Sigmoid colon (tissue), 4 donors: ENCODE measurements at regions not wholly inside any gene's neighbourhood (a gene's known extent, or its start where the extent isn't known, plus 50 kb on each side); places are given as distances from the start of the nearest gene placed in this dataset.

Source experiments
- CTCF ChIP-seq, 4 experiments: fragments of 450-650 bp in 3 of 4; fragments of 200-600 bp in 1 of 4; IDR thresholded peaks; one replicate each; pipeline ENCODE4 v1.5.1; 2016 to 2019; ENCODE audit warnings: antibody characterized with exemption in 4 of 4, mild to moderate bottlenecking in 3 of 4, moderate library complexity in 2 of 4
- POLR2A ChIP-seq, 2 donors: fragments of 450-650 bp; IDR thresholded peaks; one replicate each; pipeline ENCODE4 v1.6.1; 2016; ENCODE audit warnings: antibody characterized with exemption in 2 of 2, mild to moderate bottlenecking in 2 of 2, moderate library complexity in 2 of 2
- POLR2AphosphoS5 ChIP-seq, 4 donors: sonication (generic); formaldehyde crosslinking; IDR thresholded peaks; one replicate each; pipeline ENCODE4 v1.6.1; 2017; ENCODE audit warnings: antibody characterized with exemption in 4 of 4

DNA sequence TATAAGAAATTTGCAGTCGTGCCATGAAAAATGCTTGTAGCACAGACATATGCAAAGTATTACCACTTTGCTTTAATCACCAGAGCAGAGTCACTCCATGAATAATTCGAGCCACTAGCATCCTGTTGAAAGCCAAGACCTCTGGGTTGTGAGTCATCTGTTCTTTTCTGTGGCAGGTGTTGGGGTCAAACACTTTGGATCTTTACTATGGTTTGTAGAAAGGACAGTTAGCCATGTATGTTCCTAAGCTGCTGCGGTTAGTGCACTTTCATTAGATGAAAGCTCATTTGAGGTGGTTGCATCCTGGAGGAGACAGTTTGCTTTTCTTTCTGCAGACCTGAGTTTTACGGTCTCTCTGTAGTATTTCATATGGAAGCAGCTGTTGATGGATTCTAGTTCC lies 223.7 kb downstream of the DMRT2 start:
- TF ChIP-seq POLR2AphosphoS5 (IDR thresholded peaks at IDR 0.05): no peak
- no peak for TF ChIP-seq POLR2A (IDR thresholded peaks at IDR 0.05)
- TF ChIP-seq CTCF (IDR thresholded peaks at IDR 0.05): no peak
